ENCODE measurements at regions not wholly inside any gene's neighbourhood (a gene's known extent, or its start where the extent isn't known, plus 50 kb on each side); places are given as distances from the start of the nearest gene placed in this dataset.

- no peak for DNase-seq
Observed at GRCh38 chr5:2196989-2197619, 314.4 kb upstream of the IRX4 start.

DNA sequence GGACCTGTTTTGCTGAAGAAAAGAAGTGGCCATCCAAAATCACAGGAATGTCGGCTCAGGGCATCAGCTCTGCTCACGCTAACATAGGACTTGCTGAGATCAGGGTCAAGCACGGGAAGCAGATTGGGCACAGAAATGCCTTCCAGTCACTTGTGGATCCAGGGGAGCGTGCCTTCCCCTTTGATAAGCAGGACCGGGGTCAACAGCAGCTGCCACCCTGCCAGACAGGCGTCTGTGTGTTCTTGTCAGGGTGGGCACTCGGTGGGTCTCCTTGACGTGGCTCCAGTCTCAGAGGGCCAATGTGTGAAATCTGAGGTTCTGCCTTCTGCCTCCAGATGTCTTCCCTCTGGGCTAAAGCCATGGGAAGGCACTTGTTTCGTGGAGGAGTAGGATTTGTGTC is 313.7 kb upstream of the IRX4 start:
- DNase-seq = no peak

GRCh38 chr5:2194949-2195348 is 312.2 kb upstream of the IRX4 start:
- DNase-seq = no peak

DNA sequence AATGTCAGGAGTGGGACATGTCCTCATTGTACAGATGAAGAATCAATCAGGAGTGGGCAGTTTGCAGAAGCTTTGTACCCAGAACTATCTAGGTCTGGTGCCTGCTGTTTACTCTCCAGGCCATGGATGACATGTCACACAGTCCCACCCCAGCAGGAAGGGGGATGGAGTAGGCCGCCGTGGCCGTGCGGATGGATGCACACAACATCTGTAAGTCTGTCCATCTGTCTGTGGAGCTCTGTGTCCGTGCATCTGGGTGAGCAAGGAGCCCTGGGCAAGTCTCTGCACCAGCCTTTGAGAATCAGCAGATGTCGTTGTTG is 311.5 kb upstream of the IRX4 start:
- DNase-seq = no peak

DNA sequence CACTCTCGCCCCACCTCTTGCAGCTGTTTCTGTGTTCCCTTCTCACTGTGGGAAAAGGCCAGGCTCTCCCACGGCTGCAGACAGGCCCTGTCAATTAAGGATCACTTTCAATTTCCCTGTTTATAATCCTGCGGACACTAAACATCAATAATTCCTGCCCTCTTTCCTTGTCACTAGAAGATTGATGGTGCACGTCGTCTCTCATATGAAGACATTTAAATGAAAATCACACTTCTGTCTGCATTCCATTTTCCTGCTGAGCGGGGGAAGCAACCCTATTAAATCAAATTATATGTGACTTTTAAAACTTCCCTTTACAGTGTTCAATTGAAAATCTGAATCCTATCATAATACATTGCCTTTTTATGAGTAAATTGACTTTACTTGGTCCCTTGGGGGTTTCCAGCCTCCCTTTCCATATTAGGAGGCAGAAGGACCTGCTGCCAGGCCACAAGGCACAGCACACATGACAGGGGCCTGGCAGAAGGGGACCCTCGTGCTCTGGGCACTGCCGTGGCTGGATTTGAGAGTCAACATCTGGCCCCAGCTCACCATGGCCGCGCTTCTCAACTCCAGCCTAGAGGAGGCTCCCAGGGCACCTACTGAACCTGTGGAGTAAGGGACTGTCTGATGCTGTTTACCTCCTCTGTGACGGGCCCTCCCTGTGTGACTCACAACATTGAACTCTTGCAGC is 311.0 kb upstream of the IRX4 start:
- DNase-seq = no peak

DNA sequence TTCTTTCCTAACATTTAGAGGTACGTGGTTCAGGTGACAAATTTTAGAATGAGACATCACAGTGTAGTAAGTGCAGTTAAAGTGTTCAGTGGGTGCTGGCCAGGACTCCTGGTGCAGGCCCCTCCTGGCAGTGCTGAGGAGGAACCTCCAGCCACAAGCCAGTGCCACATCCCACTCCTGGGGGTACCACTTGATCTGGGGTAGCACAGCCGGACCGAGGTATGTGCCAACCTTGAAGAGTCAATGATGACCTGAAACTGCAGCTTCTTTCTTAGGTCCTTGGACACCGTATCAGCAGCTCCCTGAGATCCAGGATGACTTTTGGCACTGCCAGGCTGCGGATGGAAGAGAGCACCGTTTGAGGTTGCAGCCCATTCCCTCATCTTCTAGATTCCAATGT is 310.4 kb upstream of the IRX4 start:
- DNase-seq = no peak

GRCh38 chr5:2192496-2192895 is 309.8 kb upstream of the IRX4 start:
- DNase-seq = no peak

DNA sequence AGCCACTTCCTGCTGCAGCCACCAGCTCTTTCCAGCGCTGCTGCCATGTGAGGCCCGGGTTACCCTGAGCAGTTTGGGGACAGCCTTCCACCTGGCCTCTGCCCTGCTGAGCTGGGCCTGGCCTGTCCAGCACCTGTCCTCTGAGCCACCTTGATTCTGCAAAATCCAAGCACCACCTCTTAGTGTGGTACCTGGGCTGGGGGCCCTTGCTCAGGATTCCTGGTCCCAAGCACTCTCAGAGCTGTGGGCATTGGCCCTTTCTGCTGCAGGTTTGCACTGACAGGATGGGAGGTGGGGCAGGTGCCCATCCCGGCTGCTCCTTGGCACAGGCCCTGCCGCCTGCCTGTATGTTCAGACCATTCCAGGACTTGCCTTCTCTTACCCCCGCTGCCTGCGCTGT is 309.2 kb upstream of the IRX4 start:
- no peak for DNase-seq

DNA sequence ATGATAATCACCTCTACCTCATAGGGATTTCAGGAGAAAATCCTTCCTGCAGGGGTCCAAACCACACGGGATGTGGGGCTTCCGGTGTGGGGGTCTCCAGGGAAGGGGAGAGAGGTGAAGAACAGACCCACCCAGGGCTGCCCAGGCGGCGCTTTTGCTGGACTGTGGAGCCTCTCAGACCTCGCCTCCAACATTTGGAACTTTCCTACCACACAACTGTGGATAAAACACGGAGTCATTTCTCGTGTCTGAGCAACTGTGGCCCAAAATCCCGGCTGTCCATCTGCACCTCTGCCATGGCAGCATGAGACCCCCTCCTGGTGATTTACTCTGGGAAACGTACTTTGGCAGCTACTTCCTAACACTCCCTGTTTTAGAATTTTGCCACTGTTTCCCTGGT is 307.8 kb upstream of the IRX4 start:
- DNase-seq = no peak

- DNase-seq = no peak
Observed at GRCh38 chr5:2188661-2189060, 305.9 kb upstream of the IRX4 start.

DNA sequence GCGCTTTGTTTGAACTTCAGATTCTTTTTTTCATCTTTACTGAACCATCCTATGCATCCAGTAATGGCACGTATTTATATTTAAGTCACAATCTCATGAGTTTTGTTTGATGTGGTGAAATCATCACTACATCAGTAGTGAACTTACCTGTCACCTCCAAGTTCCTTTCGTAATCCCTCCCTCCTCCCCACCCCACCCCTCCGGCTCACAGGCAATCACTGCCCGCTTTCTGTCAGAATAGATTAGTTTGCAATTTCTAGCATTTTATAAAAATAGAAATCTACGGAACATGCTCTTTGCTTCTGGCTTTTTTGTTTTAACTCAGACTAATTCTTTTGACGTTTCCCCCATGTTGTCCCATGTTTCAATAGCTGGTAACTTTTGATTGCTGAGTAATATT is 305.4 kb upstream of the IRX4 start:
- DNase-seq = no peak

GRCh38 chr5:2187687-2188086 is 305.0 kb upstream of the IRX4 start:
- DNase-seq = no peak

GRCh38 chr5:2187156-2187555 is 304.4 kb upstream of the IRX4 start:
- DNase-seq = no peak

GRCh38 chr5:2186472-2187015 is 303.8 kb upstream of the IRX4 start:
- DNase-seq = no peak

- DNase-seq = no peak
Observed at GRCh38 chr5:2185646-2186471, 303.1 kb upstream of the IRX4 start.

DNA sequence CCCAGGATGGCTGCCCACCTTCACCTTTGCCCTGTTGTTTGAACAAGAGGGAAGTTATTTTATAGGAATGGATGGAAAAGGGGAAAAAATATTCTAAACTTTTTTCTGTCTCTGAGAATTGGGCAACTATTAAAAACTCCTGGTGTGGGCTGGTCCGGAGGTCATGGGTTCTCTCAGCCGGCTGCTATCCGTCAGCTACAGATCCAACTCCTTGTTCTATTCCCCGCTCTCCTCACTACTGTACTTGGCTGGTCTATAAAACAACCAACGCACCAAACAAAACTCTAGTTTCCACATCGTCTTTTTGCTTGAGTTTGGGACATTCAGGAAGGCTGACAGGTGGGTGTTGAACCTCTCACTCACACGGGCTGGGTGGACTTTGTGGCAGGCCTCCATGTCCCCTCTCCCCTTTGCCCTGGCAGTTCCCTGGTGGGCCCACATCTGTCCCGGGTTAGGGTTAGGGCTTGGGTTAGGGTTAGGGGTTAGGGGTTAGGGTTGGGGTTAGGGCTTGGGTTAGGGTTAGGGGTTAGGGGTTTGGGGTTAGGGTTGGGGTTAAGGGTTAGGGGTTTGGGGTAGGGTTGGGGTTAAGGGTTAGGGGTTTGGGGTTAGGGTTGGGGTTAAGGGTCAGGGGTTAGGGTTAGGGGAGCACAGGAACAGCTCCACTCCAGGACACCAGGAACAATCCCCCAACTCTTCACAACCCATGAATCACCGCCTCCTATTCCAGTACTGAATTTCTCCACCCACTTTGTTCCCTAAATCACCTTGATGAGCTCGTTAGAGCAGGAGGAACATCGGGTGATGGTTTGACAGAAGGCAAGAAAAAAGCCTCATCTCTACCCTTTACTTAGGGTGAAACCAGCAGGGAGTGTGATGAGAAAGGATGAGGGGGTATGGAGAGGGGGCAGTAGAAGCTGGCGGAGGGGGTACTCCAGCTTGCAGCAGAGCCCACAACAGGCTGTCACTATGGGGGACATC is 302.1 kb upstream of the IRX4 start:
- DNase-seq = no peak

DNA sequence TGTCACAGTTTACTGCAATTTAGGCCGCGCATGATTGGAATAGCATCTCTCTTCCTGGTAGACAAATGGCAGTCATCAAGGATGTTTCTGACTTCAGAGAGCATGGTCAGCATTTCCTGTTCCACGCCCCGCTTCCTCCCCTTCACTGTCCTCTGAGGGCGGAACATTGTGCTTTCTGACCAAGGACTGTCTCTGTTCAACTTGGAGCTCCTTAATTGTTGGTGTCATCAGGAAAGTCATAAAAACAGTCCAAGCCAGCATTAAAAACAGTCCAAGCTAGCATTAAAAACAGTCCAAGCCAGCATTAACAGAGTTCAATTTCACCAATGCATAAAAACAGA is 301.3 kb upstream of the IRX4 start:
- DNase-seq = no peak

DNA sequence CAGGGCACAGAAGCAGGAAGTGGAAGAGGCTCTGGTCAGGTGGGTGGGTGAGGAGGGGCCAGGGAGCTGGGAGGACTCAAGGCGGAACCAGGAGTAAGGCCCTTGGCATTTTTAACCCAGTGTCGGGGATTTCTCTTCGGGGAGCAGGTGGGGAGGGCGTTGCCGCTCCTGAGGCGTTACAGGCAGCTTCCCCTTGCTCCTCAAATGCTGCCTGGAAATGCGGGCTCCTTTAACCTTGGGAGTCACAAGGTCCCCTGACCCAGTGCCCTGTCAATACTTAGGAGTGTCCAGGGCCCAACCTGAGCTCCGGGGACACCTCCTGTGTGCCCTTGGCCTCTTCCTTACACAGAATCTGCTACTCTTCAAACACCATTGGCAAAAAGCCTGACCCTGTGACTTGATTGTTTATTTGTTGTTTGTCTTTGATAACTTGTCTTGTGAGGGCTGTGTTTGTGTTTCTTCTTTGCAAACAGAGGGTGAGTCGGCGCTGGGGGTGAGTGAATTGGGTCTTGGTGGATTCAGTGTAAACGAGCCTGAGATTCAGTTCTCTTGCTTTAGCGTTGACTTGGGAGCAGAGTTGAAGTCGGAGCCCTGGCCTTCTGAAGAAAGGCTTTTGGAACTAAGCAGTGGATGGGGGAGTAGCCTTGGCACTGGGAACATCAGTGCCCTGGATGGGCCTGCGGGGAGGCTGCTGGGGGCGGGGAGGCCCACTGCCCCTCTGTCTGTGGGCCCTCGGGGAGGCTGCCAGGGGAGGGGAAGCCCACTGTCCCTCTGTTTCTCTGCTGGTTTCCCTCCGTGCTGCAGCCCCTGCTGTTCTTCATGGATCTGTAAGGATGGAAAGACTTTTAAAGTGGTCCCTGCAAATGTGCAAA is 300.7 kb upstream of the IRX4 start:
- no peak for DNase-seq

- no peak for DNase-seq
Observed at GRCh38 chr5:2182020-2182419, 299.3 kb upstream of the IRX4 start.

- DNase-seq = no peak
Observed at GRCh38 chr5:2181557-2181956, 298.8 kb upstream of the IRX4 start.

- no peak for DNase-seq
Observed at GRCh38 chr5:2181149-2181548, 298.4 kb upstream of the IRX4 start.

- DNase-seq = no peak
Observed at GRCh38 chr5:2180456-2180855, 297.7 kb upstream of the IRX4 start.

All from CD4-positive, alpha-beta T cell treated with Interferon gamma for 1 hour (primary cell).